HG02938 (cell line): ENCODE measurements at regions not wholly inside any gene's neighbourhood (a gene's known extent, or its start where the extent isn't known, plus 50 kb on each side); places are given as distances from the start of the nearest gene placed in this dataset.

ENCODE experiments used
- ATAC-seq: cut with Tn5 transposase; IDR thresholded peaks from one replicate; pipeline ENCODE4 v1.9.1; 2021; ENCODE audit warnings: mild to moderate bottlenecking, moderate library complexity; ENCODE audit not compliant: unreplicated experiment

GRCh38 chr16:85320677-85321385 lies 208.6 kb upstream of the CIBAR2 start:
- no peak for ATAC-seq

GRCh38 chr16:85321509-85322271 lies 209.4 kb upstream of the CIBAR2 start:
- no peak for ATAC-seq

DNA sequence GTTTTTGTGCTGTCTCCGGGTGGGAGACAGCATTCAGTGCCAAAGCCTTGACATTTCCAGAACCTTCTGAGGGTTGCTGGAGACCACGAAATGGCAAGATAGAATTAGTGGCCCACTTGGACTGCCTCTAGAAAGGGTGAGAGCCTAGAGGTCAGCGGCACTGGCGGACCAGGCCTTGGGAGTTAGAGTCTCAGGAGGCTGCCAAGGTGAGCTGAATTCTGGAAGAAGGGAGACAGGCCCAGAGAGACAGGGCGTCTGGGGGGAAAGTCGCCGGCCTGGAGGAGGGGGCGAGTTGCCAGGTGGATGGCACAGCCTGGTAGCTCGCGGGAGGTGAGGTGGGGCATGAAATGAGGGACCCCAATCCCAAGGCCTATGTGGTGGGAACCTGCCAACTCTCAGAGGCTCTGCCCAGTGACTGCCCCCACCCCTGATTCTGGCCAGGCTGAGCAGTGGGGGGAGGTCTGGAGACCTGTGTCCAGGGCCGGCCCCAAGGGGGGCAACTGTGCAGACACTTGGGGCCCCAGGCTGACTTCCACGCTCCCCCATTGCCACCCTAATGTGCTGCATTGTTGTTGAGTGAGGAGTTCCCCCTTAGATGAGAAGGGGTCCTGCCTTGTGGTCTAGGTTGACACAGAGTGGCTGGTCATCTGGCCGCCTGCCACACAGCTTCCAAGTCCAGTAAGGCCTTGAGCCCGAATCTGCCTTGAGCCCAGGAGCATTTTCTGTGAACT lies 211.1 kb upstream of the CIBAR2 start:
- no peak for ATAC-seq

- ATAC-seq: no peak
These were observed 211.6 kb upstream of the CIBAR2 start for GRCh38 chr16:85323961-85324253.

DNA sequence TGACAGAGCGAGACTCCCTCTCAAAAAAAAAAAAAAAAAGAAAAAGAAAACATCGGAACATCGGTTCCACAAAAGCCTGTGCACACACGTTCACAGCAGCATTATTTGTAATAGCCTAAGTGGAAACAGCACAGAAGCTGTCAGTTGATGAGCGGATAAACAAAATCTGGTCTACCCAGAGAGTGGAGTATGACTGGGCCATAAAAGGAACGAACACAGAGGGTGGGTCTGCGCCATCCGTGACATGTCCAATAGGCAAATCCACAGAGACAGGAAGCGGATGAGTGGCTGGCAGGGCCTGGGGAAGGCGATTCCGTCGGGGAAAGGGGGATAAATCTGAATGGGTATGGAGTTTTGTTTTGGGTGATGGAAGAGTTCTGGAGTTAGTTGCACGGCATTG lies 212.2 kb upstream of the CIBAR2 start:
- ATAC-seq: no peak

GRCh38 chr16:85326113-85326793 lies 214.0 kb upstream of the CIBAR2 start:
- no peak for ATAC-seq

DNA sequence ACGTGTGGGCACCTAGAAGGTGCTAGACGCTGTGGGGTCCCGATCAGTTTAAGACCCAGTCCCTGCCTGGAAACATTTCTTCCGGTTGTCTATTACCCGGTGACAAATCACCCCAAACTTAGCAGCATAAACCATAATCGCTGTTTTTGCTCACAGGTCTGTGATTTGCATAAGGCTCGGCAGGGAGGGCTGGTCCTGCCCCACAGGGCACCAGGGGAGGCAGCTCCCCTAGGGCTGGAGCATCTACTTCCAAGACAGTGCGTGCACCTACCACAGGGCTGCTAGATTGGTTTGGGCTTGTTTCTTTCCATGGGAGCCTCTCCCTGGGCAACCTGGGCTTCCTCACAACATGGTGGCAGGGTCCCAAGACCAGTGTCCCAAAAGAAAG lies 214.5 kb upstream of the CIBAR2 start:
- ATAC-seq: no peak

GRCh38 chr16:85327731-85328675 lies 215.7 kb upstream of the CIBAR2 start:
- ATAC-seq: no peak

DNA sequence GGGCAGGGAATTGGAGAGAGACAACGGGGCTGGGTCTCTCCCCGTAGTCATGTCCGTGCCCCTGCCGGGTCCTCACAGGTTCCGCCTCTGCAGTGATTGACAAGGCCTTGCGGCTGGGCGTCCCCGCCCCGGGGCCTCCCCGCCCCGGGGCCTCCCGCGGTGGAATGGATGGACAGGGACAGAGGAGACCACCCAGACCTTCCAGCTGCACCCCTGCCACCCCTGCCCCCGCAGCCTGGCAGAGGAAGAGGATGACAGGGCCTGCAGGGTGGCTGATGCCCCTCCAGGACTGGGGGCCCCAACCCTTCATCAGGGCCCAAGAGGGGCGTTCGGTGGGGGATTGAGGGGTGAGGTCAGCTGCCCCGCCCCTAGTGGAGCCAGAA lies 216.4 kb upstream of the CIBAR2 start:
- no peak for ATAC-seq

- ATAC-seq: no peak
These were observed 217.0 kb upstream of the CIBAR2 start for GRCh38 chr16:85329059-85329812.

DNA sequence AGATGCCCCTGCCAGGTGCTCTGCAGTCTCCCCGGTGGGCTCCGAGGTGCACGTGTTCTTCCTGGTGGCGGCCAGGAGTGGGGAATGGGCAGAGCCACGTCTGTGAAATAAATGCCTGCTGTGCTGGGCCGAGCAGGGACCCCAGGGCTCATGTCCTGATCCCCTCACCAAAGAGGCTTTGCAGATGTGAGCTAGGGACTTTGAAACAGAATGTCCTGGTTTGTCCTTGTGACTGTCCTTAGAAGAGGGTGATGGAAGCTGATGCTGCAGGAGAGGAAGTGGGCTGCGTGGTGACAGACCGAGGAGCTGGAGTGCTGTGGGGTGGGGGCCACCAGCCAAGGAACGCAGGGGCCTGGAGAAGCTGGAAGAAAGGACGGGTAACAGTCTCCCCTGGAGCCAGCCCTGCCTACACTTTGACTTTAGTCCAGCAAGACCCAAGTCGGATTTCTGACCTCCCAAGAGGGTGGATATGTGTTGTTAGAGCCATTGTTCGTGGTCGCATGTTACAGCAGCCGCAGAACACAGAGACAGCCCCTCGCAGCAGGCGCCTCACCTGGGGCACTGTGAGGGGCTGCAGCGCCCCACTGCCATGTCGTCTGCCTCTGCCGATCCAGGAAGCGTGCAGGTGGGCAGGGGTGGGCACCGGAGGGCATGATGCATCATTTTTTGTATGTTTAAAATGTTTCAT lies 217.9 kb upstream of the CIBAR2 start:
- ATAC-seq: no peak

DNA sequence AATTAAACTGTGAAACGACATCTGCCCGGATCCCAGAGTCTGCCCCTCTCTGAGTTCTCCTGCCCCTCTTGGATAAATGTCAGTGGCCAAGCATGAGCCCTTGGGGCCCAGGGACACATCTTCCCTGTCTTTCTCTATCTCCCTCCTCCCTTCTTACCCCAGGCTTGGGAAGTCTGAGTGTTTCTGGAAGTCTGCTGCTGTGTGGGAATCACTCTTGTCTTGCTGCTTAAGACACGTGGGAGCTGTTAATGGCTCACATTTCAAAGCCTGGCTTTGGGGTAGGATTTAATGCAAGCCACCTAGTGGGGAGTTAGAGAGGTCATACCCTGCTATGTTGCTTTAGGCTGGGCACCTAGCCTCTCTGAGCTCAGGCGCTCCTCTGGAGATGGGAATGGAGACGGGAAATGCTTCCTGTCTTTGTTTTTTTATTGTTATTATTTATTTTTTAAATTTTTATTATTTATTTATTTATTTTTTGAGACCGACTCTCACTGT lies 218.5 kb upstream of the CIBAR2 start:
- ATAC-seq: no peak

DNA sequence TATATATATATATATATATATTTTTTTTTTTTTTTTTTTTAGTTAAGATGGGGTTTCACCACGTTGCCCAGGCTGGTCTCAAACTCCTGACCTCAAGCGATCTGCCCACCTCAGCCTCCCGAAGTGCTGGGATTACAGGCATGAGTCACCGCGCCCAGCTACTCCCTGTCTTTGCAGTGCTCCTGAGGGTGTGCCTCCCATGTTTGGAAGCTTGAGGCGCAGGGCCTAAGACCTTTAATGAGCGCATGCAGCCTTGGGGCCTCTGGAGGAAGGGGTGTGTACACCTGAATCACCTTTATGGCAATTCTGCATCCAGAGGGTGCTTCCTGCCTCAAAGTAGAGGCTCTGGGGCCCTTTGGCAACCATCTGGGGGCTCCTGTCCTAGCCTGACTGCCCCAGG lies 219.4 kb upstream of the CIBAR2 start:
- ATAC-seq: no peak

GRCh38 chr16:85332175-85332574 lies 219.9 kb upstream of the CIBAR2 start:
- ATAC-seq: no peak

GRCh38 chr16:85333337-85333736 lies 221.1 kb upstream of the CIBAR2 start:
- no peak for ATAC-seq

DNA sequence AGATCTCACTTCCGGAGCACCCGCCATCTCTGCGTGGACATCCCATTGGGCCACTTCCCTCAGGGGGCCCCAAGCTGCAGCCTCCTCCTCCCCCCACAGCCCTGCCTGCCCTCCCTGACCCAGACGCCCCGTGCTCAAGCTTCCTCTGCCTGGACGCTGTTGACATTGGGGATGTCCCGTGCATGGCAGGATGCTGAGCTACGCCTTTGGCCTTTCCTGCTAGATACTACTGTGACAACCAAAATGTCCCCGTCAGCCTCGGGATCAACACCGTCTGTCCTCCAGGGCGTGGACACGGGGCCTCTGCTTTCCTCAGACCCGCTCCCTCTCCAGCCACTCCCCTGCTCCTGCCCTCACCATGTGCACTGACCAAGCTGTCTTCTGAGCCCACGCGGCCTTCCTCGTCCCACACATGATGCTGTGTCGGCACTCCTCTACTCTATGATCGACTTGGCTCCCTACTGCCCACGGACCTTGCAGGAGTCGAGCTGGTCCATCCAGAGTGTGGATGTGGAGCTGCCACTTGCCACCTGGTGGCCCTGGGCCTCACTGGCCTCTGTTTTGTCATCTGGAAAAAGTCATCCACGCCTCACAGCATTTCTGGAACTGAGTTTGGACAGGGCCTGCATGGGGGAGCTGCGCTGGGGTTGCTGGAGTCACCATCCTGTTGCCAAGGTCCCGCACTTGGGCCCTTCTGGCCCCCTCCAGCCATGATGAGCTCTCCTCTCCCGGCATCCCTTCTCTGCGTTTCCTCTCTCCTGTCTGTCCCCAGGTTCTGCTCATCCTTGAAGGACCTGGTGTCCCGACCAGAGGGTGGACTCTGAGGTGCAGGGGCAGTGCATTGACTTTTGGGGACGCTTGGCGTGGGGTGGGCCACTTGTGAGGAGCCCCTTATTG lies 221.7 kb upstream of the CIBAR2 start:
- no peak for ATAC-seq

- ATAC-seq: no peak
These were observed 222.7 kb upstream of the CIBAR2 start for GRCh38 chr16:85334718-85335583.
